ENCODE measurements at regions not wholly inside any gene's neighbourhood (a gene's known extent, or its start where the extent isn't known, plus 50 kb on each side); places are given as distances from the start of the nearest gene placed in this dataset.
"Not testable (repeated sequence)": the region's sequence is repeated elsewhere in the genome, so short reads cannot be mapped to it uniquely, and the experiment has no call there.

DNA sequence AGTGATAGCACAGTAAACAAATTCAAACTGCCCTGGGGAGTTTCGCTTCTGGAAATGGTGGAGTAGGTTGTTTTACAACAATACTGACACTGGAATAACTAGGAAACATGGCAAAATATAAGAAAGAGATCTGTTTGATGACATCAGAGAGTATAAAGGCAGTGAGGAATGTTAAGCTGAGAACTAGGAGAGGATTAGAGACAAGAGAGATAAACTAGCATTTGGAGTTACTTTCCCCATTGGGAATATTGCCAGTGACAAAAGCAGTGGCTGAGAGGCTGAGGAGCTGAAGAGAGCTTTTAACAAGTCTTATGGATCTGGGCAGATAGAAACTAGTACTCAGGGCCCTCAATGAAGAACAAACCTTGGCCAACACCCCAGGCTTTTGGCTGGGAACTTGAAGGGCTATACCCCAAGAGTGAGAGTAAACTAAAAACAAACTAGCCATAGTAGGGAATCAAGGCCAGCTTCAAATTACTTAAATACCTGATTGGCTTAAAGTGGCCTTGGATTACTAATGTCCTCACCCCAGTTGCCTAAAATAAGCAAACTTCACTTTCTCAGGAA, 280.4 kb downstream of the KLF13 start:
- no peak for DNase-seq

DNA sequence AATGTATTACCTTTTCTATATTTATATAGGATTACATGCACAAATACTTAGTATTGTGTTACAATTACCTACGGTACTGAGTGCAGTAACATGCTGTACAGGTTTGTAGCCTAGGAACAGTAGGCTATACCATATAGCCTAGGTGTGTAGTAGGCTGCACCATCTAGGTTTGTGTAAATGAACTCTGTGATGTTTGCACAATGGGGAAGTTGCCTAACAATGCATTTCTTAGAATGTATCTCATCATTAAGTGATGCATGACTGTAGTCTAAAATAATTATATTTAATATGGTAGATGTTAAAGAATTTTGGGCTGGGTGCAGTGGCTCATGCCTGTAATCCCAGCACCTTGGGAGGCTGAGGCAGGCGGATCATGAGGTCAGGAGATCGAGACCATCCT, 281.0 kb downstream of the KLF13 start:
- DNase-seq = no peak

DNA sequence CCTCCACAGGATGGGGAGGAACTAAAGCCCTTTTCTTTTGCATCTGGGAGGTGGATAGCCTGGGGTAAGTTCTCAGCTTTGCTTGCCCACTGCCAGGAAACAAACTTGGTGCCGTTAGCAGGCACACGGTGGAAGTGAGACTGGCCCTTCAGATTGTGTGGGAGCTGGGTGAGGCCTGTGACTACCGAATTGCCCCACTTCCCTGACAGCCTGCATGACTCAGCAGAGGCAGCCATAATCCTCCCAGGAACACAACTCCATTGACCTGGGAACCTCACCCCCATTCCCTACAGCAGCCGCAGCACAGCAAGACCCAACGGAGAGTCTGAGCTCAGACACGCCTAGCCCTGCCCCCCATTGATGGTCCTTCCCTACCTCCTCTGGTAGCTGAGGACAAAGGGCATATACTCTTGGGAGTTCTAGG, 282.6 kb downstream of the KLF13 start:
- peak; percentile 46 for DNase-seq

- no peak for DNase-seq
These were observed 283.3 kb downstream of the KLF13 start for GRCh38 chr15:31609906-31610305.

DNA sequence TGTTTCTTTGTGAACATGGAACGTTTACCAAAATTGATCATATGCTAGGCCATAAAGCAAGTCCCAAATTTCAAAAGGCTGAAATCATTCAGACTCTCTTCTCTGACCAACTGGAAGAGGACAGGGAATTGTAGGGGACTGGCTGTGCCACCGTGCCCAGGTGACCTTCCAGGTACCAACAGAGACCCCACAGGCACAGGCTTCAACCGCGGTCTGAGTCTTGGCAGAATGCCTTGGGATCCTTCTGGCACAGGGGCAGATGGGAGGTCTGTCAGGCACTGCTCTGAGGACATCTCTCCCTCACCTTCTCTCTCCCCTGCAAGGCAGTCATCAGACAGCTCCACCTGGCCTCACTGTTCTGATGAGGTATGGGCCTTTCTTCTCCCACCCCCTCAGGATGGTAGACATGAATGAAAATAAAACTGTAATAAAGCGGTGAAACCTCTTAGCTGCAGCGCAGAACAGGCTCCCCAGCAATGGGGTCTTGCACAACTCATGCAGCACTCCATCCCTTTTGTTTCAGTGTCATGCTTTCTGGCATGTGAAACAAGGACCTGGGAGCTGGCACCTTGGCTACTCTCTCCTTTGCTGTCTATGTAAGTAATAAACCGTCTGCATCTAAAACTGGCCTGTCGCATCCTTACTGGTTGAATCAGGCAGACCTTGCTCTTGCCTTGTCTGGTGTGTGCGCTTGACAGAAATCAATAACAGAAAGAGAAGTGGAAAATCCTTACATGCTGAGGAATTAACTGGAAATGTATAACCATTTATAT, 289.2 kb downstream of the KLF13 start:
- no peak for DNase-seq

- not testable (repeated sequence) for DNase-seq
These were observed 296.7 kb downstream of the KLF13 start for GRCh38 chr15:31623297-31623696.

- not testable (repeated sequence) for DNase-seq
These were observed 297.5 kb downstream of the KLF13 start for GRCh38 chr15:31624115-31624514.

DNA sequence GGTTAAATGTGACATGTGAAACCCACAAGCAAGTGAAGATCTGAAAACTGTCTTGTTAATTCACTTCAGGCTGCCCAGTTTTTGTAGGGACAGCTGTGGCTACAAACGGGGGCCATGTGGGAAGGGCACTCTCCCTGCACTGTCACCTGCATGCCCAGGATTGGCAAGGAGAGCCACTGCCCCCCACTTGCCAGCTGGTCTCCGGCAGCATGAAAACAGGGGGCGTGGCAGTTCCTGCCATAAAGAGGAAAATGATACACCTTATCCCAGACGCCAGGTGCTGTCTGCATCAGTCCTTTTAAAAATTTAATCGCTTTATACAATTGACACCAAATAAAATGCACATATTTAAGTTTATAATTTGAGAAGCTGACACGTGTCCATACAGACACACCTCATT, 309.1 kb downstream of the KLF13 start:
- DNase-seq = peak; percentile 60

GRCh38 chr15:31636911-31637310, 310.3 kb downstream of the KLF13 start:
- not testable (repeated sequence) for DNase-seq

GRCh38 chr15:31643955-31644354, 317.3 kb downstream of the KLF13 start:
- not testable (repeated sequence) for DNase-seq

GRCh38 chr15:31644761-31645160, 318.1 kb downstream of the KLF13 start:
- not testable (repeated sequence) for DNase-seq

- not testable (repeated sequence) for DNase-seq
These were observed 320.7 kb downstream of the KLF13 start for GRCh38 chr15:31647337-31647826.

- DNase-seq = not testable (repeated sequence)
These were observed 323.0 kb downstream of the KLF13 start for GRCh38 chr15:31649634-31650033.

DNA sequence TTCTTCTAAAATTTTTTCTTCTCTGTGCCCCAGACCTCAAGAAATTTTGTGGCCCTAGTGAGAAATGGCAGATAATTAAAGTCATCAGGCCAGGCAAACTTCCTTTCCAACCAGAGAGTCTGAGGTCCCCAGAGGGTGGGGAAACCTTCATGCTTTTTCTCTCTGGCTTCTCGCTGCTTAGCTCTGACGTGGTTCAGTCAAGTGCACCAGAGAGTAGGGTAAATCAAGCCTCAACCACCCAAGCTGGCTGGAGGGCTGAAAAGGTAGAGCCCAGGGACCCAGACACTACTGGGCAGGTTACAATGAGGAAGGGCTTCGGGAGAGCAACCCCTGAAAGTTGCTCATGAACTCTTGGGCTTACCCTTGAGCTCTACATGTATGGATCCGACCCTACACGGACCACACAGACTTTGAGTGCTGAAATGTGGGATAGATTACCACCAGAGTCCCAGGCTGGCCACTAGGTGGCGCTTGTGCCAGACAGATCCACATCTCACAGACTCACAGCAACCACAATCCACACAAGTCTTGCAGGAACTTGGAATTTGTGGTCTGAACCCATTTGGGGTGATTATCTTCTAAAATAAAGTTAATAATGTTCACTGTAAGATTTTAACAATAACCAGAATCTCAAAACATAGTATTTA, 323.5 kb downstream of the KLF13 start:
- not testable (repeated sequence) for DNase-seq

DNA sequence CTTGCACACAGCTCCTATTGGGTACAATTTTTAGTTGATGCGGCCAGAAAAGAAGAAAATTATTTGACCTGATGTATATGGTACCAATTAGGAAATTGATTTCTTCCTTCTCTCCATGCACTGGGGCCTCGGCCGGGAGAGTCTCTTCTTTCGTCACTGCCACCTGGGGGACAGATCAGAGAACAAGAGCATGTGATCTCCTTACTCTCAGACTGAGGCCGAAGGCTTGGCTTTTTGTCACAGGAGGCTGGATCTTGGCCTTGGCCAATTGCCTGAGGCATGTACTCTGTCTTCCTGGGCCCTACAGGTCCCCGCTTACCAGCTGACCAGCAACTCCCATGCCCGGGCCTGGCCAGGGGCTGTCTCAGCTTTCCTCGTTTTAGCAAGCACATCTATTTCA, 330.3 kb downstream of the KLF13 start:
- not testable (repeated sequence) for DNase-seq

DNA sequence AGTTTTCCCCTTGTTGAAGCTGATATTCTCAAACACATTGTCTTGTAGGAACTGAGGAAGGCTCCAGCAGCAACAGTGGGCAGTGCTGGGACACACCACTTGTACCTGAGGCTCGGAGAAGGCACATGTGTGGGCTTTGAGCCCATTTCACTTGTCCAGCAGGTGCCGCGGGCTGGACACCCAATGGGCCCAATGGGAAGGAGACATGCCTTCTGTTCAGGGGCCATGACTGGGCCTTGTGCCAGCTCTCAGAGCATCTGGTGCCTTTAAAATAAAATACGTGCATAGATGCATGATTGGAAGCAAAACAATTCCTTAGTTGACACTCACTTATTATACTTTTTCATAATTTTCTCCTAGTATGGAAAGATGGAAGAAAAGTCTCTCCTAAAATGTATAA, 334.2 kb downstream of the KLF13 start:
- DNase-seq = no peak

- DNase-seq = not testable (repeated sequence)
These were observed 339.1 kb downstream of the KLF13 start for GRCh38 chr15:31665732-31666131.

DNA sequence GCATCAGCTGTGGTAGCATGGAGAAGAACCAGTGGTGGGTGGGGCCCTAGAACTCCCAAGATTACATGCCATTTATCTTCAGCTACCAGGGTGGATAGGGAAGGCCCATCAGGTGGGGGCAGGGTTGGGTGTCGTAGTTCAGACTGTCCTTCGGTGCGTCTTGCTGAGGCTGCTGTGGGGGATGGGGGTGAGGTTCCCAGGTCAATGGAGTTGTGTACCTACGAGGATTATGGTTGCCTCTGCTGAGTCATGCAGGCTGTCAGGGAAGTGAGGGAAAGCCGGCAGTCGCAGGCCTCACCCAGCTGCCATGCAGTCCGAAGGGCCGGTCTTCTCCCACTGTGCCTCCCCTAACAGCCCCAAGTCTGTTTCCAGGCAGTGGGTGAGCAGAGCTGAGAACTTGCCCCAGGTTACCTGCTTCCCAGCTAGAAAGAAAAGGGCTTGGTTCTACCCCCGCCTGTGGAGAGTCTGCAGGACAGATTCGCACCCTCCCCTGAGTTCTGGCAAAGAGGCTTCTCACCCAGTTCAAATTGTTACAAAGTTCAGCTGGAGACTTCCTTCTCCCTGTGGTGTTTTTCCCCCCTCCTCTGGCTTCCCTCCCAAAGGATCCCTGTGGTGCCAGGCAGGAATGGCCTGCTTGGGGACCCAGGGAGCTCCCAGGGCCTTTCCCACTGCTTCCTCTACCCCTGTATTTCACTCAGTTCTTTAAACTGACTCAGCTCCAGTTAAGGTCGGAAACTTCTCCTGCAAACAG, 342.7 kb downstream of the KLF13 start:
- not testable (repeated sequence) for DNase-seq

DNA sequence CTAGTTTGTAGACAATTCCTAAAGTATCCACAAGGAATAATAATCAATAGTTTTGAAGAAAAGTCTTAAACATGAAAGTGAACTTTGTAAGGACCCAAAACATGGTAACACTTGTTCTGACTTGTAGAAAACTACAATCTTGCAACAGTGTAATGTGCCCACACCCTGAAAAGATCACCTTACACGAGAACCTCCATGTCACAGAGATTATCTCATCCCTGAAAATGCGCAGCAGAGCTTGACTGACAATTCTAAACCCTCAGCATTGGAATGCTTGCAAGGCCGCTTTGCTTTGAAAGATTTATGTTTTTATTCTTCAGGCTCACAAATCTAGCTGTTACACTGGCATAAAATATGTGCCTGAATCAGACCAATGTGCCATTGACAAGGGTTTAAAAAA, 346.6 kb downstream of the KLF13 start:
- DNase-seq = not testable (repeated sequence)

DNA sequence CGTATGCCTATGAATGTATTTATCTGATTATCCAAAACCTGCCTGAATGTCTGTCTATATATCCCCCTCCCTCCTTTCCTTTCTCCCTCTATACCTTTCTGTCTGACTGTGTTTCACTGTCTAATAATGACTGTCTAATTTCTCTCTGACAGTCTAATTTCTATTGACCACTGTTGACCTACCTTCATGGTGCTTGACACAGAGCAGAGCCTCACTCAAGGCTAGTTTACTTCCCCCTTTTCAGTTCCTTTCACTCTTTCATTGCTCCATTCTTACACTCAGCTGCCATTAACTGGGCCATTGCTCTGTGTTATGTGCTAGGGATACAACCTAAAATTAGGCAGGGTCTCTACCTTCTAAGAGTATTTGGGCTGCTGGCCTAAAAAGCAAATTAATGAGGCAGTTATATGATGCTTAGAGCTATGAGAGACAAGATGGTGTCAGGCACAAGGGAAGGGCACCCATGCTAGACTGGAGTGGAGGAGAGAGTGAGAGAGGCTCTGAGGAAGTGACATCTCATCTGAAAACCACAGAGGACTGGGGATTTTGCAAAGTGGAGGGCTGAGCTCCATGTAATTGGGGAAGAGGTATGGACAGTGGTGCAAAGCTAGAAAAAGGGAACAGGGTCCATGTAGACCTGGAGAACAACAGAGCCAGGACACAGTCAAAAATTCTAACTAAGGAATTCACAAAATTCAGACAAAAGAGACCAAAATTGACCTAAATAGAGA, 348.6 kb upstream of the CHRNA7 start:
- DNase-seq = not testable (repeated sequence)

DNA sequence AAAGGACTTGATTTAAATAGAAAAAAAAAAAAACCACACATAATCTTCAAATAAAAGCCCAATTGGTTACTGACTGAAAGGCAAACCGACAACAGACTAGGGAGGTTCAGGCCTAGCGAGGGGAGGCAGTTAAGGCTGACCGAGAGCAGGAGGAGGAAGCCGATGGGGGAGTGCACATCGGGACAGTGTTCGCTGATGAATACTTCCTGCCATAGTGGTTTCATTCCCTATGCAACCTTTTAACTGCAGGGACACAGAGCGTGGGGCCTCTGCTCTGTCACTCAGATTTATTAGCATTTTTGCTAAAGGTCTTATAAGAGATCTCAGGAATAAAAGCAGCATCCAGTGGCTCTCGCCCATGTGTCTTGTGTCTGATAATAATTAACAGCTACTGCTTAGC, 343.2 kb upstream of the CHRNA7 start:
- not testable (repeated sequence) for DNase-seq

DNA sequence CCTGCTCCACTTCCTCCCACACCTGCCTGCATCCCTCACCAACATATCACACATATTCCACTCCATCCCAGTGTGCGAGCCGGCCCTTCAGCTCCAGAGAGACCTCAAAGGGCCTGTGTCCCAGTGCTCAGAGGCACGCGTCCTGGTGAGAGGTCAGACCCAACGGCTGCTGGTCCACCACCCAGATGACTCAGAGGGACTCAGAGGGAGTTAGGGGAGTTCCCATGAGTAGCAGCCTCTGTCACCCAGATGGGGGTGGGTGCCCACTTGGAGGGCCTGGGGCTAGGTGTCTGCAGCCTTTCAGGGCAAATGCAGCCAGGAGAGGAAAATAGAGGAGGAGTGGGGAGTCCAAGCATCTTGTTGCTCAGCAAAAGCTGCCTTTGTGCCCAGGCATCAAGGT, 333.8 kb upstream of the CHRNA7 start:
- not testable (repeated sequence) for DNase-seq
